OCI-LY3 (cell line): ENCODE measurements at regions not wholly inside any gene's neighbourhood (a gene's known extent, or its start where the extent isn't known, plus 50 kb on each side); places are given as distances from the start of the nearest gene placed in this dataset.

Experiments
- CTCF ChIP-seq: fragments of 200-600, 300-600 bp; sonication (generic); IDR thresholded peaks from 2 replicates; pipeline ENCODE4 v1.5.1; 2014; ENCODE audit warnings: antibody characterized with exemption, low read length, low read depth
- EZH2phosphoT487 ChIP-seq: fragments of 200-600 bp; shearing (Covaris generic); IDR thresholded peaks from 2 replicates; pipeline ENCODE4 v1.6.1; 2018; ENCODE audit warnings: antibody characterized with exemption, mixed run types, low read depth

GRCh38 chr20:7171911-7172310 lies 404.4 kb downstream of the BMP2 start:
- TF ChIP-seq CTCF (no peak), EZH2phosphoT487 (no peak)
